Omental fat pad (tissue), 3 donors: ENCODE measurements at regions not wholly inside any gene's neighbourhood (a gene's known extent, or its start where the extent isn't known, plus 50 kb on each side); places are given as distances from the start of the nearest gene placed in this dataset.

ENCODE experiments used
- ATAC-seq: fragments of 150-250 bp; one replicate; pipeline ENCODE4 v1.9.1; 2016; ENCODE audit warnings: mild to moderate bottlenecking, moderate library complexity; ENCODE audit not compliant: low FRiP score
- DNase-seq: peaks from one replicate; pipeline ENCODE4 v3.0.0-alpha.2; 2019; ENCODE audit warnings: low spot score
- CTCF ChIP-seq, 3 donors: fragments of 450-650 bp; IDR thresholded peaks; one replicate each; pipeline ENCODE4 v1.5.1; 2016 to 2017; ENCODE audit warnings: antibody characterized with exemption in 3 of 3, mild to moderate bottlenecking in 3 of 3, moderate library complexity in 2 of 3

GRCh38 chr15:98439523-98439942 is 208.8 kb upstream of the IGF1R start:
- ATAC-seq (no peak), DNase-seq (no peak)
- no peak for TF ChIP-seq CTCF (IDR thresholded peaks at IDR 0.05)

- no peak for TF ChIP-seq CTCF (IDR thresholded peaks at IDR 0.05)
- no peak for ATAC-seq
- DNase-seq = no peak
These were observed 207.4 kb upstream of the IGF1R start for GRCh38 chr15:98440917-98441316.

GRCh38 chr15:98441599-98441998 is 206.7 kb upstream of the IGF1R start:
- TF ChIP-seq CTCF (IDR thresholded peaks at IDR 0.05) = no peak
- DNase-seq = no peak
- no peak for ATAC-seq

GRCh38 chr15:98442379-98442833 is 205.9 kb upstream of the IGF1R start:
- no peak for TF ChIP-seq CTCF (IDR thresholded peaks at IDR 0.05)
- DNase-seq (no peak), ATAC-seq (peak; percentile 65)

- DNase-seq = no peak
- TF ChIP-seq CTCF (IDR thresholded peaks at IDR 0.05) = no peak
These were observed 205.4 kb upstream of the IGF1R start for GRCh38 chr15:98442901-98443300.

GRCh38 chr15:98443526-98443925 is 204.8 kb upstream of the IGF1R start:
- ATAC-seq = no peak
- DNase-seq = no peak
- TF ChIP-seq CTCF (IDR thresholded peaks at IDR 0.05) = no peak

More at GRCh38 chr15:98442901-98443300, 205.4 kb upstream of the IGF1R start:
- no peak for ATAC-seq

- no peak for DNase-seq
- no peak for ATAC-seq
- no peak for TF ChIP-seq CTCF (IDR thresholded peaks at IDR 0.05)
These were observed 204.2 kb upstream of the IGF1R start for GRCh38 chr15:98444138-98444537.
